NCI-H1694 treated with DMSO at 0.1 percent for 48 hours (cell line): ENCODE measurements at regions not wholly inside any gene's neighbourhood (a gene's known extent, or its start where the extent isn't known, plus 50 kb on each side); places are given as distances from the start of the nearest gene placed in this dataset.

Experiments
- DNase-seq: peaks from one replicate; lab custom pipeline; 2025; lab: John Stamatoyannopoulos, UW

- DNase-seq, result no peak
These were observed 79.4 kb upstream of the IZUMO3 start for GRCh38 chr9:24625097-24625496.

DNA sequence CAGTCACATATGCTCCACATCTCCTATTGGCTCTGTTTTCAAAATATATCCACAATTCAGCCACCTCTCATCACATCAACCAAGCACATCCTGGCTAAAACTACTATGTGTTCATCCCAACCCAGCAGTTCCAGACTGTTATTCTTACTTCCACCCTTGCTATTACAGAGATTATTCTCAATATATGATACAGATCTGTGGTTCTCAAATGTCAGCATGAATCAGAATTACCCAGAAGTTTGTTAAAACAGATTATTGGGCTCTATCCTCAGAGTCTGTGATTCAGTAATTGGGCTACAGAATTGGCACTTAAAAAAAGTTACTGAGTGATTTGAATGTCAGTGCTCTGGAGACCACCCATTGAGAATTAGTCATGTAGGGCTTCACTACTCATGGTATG is 78.8 kb upstream of the IZUMO3 start:
- no peak for DNase-seq

- no peak for DNase-seq
These were observed 75.0 kb upstream of the IZUMO3 start for GRCh38 chr9:24620741-24621140.

DNA sequence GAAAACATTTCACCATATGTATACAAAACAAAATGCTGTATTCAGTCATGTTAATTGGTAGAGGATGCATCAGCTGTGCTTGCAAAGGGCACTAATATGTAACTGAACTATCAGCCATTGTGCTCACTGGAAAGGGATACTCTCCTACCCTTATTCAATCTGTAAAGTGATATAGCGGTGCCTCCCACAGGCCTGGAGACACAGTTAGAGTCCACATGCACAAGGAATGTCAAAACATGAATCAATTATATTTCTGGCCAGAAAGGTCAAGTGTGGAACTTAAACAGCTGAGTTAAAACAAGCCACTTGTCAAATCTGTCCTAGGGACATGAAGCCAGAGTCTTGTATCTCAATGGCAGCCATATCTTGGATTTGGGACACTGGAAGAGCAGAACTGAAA is 71.2 kb upstream of the IZUMO3 start:
- DNase-seq, result no peak

- no peak for DNase-seq
These were observed 68.4 kb upstream of the IZUMO3 start for GRCh38 chr9:24614070-24614469.

DNA sequence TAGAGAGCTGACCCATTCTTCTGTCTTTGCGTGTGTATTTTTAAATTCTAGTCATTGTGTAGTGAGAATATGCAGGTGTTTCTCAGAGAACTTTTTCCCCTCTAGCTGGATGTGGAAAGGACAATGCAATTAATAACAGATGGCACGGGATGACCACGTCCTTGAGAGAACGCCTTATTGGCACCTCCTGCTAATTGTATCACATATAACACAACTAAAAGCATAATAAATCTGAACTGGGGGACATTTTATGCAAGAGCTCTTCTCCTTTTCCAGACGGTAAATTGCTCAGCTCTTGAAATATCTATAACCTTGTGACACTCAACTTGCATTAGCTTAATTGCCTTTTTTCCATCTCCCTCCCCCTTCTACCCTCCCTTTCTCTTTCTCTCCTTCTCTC is 62.9 kb upstream of the IZUMO3 start:
- no peak for DNase-seq

GRCh38 chr9:24602693-24603352 is 57.1 kb upstream of the IZUMO3 start:
- DNase-seq, result no peak
